GM19468 (cell line): ENCODE measurements at regions not wholly inside any gene's neighbourhood (a gene's known extent, or its start where the extent isn't known, plus 50 kb on each side); places are given as distances from the start of the nearest gene placed in this dataset.
"Not testable (repeated sequence)": the region's sequence is repeated elsewhere in the genome, so short reads cannot be mapped to it uniquely, and the experiment has no call there.

Source experiments
- ATAC-seq: cut with Tn5 transposase; IDR thresholded peaks from one replicate; pipeline ENCODE4 v1.9.1; 2021; ENCODE audit warnings: mild to moderate bottlenecking, moderate library complexity, moderate number of reproducible peaks; ENCODE audit not compliant: unreplicated experiment; ENCODE audit errors: extremely low read depth

GRCh38 chr11:81673001-81673400 is 1060.7 kb downstream of the FAM181B start:
- no peak for ATAC-seq

- no peak for ATAC-seq
Observed at GRCh38 chr11:81669935-81670543, 1063.6 kb downstream of the FAM181B start.

DNA sequence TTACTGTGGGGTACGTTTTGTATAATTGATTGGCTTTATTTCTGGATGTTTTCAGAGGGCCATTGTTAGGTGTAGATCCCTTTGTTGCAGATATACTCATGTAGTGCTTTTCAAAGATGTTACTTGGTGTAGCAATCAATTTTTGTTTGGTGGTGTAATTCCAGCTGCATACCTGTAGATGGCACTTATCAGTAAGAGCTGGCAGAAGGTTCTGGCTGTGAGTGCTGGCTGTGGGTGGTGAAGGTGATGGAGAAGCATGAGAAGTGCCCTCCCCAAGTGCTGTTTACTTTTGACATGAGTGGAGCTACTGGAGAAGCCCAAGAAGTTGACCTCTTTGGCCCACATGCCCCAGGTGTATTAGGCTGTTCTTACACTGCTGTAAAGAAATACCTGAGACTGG is 1074.9 kb downstream of the FAM181B start:
- no peak for ATAC-seq

DNA sequence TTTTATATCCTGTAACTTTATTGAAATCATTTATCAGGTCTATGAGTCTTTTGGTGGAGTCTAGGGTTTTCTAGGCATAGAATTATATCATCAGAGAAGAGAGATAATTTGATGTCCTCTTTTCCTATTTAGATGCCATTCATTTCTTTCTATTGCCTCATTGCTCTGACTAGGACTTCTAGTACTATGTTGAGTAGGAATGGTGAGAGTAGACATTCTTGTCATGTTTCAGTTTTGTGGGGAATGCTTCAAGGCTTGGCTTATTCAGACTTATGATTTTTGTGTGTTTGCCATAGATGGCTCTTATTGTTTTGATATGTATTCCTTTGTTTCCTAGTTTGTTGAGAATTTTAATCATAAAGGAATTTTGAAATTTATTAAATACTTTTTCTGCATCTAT is 1078.3 kb downstream of the FAM181B start:
- no peak for ATAC-seq

DNA sequence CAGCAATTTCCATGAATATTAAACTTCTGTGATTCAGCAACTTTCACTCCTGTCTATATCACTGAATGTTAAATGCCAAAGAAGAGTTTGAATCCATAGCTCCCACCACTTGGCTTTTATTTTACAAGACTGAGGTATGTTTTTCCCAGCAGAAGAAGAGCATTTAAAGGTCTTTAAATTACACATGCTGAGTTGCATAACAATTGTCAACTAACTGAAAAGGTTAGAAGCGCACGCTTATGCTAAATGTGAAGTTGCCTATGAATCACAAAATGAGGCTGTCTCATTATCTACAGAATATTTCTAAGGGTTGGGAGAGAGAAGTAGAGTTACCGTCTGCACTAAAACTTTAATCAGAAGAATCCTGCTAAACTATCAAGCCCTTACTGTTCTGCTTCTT is 1086.3 kb downstream of the FAM181B start:
- ATAC-seq, result no peak

GRCh38 chr11:81644239-81644840 is 1089.3 kb downstream of the FAM181B start:
- ATAC-seq, result peak; percentile 52

GRCh38 chr11:81634483-81634882 is 1099.2 kb downstream of the FAM181B start:
- no peak for ATAC-seq

DNA sequence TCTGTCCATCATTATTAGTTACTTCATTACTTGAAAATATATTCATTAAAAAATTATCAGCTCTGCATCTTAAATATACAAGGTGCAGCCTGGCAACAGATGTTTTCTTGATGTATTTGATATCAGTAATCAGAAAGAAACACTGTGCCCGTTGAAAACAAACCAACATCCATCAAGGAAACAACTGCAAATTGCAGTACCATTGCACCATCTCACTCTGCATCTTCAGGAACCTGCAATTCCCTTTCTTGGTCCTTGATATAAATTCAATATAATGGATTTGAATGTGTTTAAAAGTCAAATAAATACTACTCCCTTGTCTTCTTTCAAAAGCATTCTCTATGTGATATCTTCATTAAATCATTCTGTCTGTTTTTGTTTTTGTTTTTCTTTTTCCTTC is 1131.2 kb downstream of the FAM181B start:
- ATAC-seq, result no peak

DNA sequence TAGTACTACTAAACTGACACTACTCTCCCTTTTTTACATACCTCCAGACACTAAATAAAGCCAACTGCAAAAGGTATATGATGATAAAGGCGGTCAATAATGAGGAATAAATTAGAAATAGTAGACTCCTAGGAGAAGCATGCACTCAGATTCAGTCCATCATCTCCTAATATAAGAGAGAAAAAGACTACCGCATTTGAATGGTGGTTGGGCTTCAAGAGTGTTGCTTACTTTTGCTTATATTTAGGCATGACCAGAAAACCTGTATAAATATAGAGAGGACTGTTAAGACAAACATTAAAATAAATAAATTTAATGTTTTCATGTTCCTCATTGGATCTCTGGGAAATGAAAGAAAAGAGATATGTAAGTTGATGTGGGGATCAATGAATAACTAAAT is 1137.0 kb downstream of the FAM181B start:
- ATAC-seq, result no peak

DNA sequence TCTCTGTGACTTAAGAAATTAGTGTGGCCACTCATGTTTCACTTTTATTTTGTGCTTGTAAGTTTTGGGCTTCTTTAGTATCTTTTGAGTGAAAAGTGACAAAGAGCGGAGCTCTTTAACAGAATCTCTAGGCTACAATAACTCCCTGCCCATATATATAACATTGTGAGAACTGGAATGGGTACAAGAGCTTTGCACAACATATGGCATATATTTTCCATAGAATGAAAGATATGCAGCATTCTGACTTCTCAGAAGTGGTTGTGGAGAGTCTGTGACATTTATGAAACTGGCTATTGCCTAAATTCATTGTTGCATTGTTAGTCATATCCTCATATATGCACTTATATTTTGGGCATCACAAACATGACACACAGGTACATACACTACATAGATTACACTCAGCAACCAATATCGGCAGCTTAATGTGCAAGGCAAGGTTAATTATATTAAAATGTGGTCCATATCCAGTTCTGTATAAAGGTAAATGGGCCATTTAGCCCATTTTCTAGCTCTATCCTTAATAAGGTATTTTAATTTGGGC is 1148.2 kb downstream of the FAM181B start:
- ATAC-seq, result no peak

DNA sequence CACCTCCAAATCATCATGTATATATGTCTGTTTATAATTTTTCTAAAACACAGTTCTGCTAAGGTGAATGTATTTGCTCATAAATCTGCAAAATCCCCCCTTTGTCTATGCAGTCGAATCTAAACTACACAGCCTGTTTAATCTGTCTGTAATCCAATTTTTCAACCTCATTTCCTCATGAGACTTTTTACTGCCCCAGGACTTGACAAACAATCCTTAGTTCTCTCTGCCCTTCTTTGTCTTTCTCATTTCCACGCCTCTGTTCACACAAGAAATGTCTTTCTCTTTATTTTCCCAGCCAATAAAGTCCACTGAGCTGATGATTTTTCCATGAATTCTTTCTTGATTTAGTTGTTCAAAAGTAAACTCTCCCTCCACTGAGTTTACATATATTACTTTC is 1154.3 kb downstream of the FAM181B start:
- ATAC-seq, result no peak

GRCh38 chr11:81578571-81578970 is 1155.1 kb downstream of the FAM181B start:
- no peak for ATAC-seq

GRCh38 chr11:81574301-81574700 is 1159.4 kb downstream of the FAM181B start:
- ATAC-seq, result no peak

- no peak for ATAC-seq
Observed at GRCh38 chr11:81573367-81573766, 1160.3 kb downstream of the FAM181B start.

- no peak for ATAC-seq
Observed at GRCh38 chr11:81570669-81571068, 1163.0 kb downstream of the FAM181B start.

- ATAC-seq, result no peak
Observed at GRCh38 chr11:81569999-81570398, 1163.7 kb downstream of the FAM181B start.

DNA sequence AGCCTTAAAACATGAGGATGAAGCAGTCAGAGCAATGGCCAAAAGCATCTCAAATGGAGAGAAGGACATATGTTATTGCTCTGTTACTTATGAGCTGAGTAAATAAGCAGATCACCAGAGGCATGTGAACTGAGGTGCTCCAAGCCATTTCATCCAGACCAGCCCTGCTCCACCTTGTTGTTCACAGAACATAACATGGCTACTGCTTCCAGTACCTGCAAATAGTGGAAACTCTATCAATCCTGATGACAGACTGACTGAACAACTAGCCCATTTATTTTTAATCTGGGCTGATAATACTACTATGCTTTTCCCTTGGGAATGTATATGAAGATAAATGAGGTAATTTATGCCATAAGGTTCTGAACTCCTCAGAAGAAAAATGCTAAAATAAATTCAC is 1164.7 kb downstream of the FAM181B start:
- no peak for ATAC-seq

- no peak for ATAC-seq
Observed at GRCh38 chr11:81548123-81548522, 1185.5 kb downstream of the FAM181B start.

DNA sequence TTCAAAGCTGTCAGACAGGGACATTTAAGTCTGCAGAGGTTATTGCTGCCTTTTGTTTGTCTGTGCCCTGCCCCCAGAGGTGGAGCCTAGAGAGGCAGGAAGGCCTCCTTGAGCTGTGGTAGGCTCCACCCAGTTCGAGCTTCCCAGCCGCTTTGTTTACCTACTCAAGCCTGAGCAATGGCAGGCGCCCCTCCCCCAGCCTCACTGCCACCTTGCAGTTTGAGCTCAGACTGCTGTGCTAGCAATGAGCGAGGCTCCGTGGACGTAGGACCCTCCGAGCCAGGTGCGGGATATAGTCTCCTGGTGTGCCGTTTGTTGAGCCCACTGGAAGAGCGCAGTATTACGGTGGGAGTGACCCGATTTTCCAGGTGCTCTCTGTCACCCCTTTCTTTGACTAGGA is 1193.9 kb downstream of the FAM181B start:
- ATAC-seq, result not testable (repeated sequence)

DNA sequence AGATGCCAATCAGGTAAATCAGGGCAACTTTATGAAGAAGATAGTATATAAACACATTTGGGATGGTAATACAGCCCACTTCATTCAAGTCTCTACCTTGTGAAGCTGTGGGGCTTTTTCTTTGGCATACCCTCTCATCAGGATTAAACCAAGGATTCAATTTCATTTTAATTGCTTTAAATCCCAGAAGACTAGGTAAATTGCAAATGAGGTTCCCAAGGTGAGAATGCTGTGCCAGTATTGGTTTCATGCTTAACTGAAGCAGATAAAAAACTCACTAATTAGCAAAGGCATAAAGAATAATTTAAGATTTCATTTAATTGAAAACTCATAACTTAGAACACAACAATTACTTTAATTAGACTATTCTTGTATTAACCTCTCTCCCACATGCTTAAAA is 1218.1 kb downstream of the FAM181B start:
- no peak for ATAC-seq

GRCh38 chr11:81497202-81497804 is 1236.4 kb downstream of the FAM181B start:
- ATAC-seq, result no peak

- no peak for ATAC-seq
Observed at GRCh38 chr11:81496601-81497000, 1237.1 kb downstream of the FAM181B start.
